Lower lobe of right lung (tissue), 2 donors: ENCODE measurements at regions not wholly inside any gene's neighbourhood (a gene's known extent, or its start where the extent isn't known, plus 50 kb on each side); places are given as distances from the start of the nearest gene placed in this dataset.

Experiments used
- ATAC-seq, 2 donors: fragments of 200-7000 bp; cut with Tn5 transposase; one replicate each; pipeline ENCODE4 v1.9.1; 2020 to 2022; ENCODE audit warnings: mild to moderate bottlenecking in 2 of 2, moderate library complexity in 2 of 2
- DNase-seq: peaks from one replicate; pipeline ENCODE4 v3.0.0-alpha.2; 2020
- H3K27ac ChIP-seq: fragments of 200-600 bp; one replicate; pipeline ENCODE4 v1.8.0; 2022
- H3K27me3 ChIP-seq: fragments of 200-600 bp; one replicate; pipeline ENCODE4 v1.8.0; 2022; ENCODE audit warnings: low read depth
- H3K36me3 ChIP-seq: fragments of 200-600 bp; one replicate; pipeline ENCODE4 v1.8.0; 2022; ENCODE audit warnings: mild to moderate bottlenecking
- H3K4me1 ChIP-seq: fragments of 200-600 bp; one replicate; pipeline ENCODE4 v1.8.0; 2022
- H3K4me3 ChIP-seq: fragments of 200-600 bp; one replicate; pipeline ENCODE4 v1.8.0; 2022; ENCODE audit warnings: mild to moderate bottlenecking
- H3K9me3 ChIP-seq: fragments of 200-600 bp; one replicate; pipeline ENCODE4 v1.8.0; 2022
- intact Hi-C: fragments of 100-400 bp; cut with DNase I; formaldehyde crosslinking; loops from one replicate; pipeline ENCODE4 v1.11.0; 2022
- TF ChIP-seq, protein P1 (sequence below): fragments of 200-600 bp; IDR thresholded peaks from one replicate; pipeline ENCODE4 v1.8.0; 2022; ENCODE audit warnings: antibody characterized with exemption, mild to moderate bottlenecking
- donor health status: DM: no; HTN: yes; CAD: no; lungs with severe emphysema.

DNA sequence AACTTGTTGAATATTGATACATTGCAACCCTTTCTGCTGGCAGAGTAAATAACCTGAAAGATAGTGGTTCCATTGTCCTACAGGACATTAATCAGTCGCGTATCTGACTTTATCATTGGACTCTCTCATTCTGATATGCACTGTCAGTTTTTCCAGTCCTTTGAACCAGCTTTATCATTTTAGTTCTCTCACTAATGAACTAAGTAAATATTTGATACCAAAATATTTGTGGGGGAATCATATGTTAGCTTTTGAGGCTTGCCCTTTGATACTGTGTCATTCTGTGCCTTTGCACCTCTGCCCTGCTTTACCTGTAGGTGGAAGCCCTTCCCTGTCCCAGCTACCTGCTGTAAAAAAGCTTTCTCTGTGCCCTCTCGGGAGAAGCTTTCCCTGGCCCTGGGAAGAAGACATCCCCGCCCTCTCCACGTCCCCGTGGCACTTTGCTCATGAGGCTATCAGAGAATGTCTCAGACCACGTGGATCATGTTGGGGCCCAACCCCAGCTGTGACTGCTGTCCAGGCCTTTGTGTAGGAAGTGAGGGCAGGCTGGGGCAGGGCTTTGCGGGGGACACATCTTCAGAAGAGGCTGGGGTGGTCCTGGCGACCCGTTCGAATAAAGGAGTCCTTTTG is 117.8 kb upstream of the NXT1 start:
- TF ChIP-seq, protein P1, sequence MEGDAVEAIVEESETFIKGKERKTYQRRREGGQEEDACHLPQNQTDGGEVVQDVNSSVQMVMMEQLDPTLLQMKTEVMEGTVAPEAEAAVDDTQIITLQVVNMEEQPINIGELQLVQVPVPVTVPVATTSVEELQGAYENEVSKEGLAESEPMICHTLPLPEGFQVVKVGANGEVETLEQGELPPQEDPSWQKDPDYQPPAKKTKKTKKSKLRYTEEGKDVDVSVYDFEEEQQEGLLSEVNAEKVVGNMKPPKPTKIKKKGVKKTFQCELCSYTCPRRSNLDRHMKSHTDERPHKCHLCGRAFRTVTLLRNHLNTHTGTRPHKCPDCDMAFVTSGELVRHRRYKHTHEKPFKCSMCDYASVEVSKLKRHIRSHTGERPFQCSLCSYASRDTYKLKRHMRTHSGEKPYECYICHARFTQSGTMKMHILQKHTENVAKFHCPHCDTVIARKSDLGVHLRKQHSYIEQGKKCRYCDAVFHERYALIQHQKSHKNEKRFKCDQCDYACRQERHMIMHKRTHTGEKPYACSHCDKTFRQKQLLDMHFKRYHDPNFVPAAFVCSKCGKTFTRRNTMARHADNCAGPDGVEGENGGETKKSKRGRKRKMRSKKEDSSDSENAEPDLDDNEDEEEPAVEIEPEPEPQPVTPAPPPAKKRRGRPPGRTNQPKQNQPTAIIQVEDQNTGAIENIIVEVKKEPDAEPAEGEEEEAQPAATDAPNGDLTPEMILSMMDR, result no peak
- H3K36me3 ChIP-seq, result no peaks in the 10 kb centered on the region
- H3K27me3 ChIP-seq, result no peaks in the 10 kb centered on the region
- no peaks in the 10 kb centered on the region for H3K9me3 ChIP-seq
- no peaks in the 10 kb centered on the region for H3K4me1 ChIP-seq
- ATAC-seq (no peak), DNase-seq (no peak)
- H3K27ac ChIP-seq, result no peak overlapping the region
- H3K4me3 ChIP-seq, result no peak overlapping the region
- intact Hi-C loops, result no loop called here

DNA sequence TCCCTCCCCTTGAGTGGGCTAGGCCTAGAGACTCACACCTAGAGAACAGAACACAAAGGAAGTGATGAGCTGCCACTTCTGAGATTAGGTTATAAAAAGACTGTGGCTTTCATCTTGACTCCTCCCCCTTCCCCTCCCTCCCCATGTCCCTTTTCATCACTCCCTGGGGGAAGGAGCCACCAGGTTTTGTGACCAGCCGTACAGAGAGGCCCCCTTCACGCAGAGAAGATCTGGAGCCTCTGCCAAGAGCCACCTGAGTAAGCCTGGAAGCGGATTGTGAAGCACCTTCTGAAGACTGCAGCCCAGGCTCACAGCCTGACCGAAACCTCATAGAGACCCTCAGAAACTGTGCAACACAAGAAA is 118.4 kb upstream of the NXT1 start:
- intact Hi-C loops, result no loop called here
- no peak for DNase-seq

DNA sequence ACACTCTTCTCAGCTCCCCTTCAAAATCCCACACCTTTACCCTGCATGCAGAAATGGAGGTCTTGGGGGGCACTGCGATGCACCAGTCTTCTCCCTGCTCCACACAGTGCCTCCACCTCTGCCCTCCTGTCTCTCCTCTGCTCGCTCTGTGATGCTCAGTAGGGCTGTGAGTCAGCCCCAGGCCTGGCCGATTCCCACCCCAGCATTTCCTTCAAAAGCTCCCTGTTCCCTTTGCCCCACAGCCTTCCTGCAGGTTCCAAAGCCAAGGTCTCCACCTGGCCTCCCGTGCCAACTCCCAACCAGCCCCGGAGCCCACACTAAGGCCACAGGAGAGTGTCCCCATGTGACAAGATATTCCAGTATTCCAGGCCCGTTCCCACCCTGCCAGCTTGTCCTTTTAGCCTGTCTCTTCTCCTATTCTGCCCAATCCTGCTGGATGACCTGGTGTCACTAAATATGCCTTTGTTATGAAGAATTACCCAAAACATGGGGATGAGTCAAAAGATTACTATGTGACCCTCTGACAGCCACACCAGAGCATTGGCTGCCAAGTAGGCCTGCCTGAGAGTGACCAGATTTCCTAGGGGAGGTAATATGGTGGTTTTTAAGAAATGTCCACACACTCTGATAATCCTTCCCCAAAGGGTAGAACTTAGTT is 118.9 kb upstream of the NXT1 start:
- TF ChIP-seq, protein P1, result no peak
- no peak overlapping the region for H3K27ac ChIP-seq
- H3K36me3 ChIP-seq, result no peaks in the 10 kb centered on the region
- H3K4me1 ChIP-seq, result no peaks in the 10 kb centered on the region
- H3K27me3 ChIP-seq, result no peaks in the 10 kb centered on the region
- no peak overlapping the region for H3K4me3 ChIP-seq
- intact Hi-C loops, result no loop called here
- no peaks in the 10 kb centered on the region for H3K9me3 ChIP-seq
- ATAC-seq (no peak), DNase-seq (no peak)

More for the DNA sequence above, 118.4 kb upstream of the NXT1 start:
- no peaks in the 10 kb centered on the region for H3K4me1 ChIP-seq
- H3K27ac ChIP-seq, result no peak overlapping the region
- H3K27me3 ChIP-seq, result no peaks in the 10 kb centered on the region
- H3K9me3 ChIP-seq, result no peaks in the 10 kb centered on the region
- no peak for ATAC-seq
- TF ChIP-seq, protein P1, result no peak
- H3K36me3 ChIP-seq, result no peaks in the 10 kb centered on the region
- no peak overlapping the region for H3K4me3 ChIP-seq

DNA sequence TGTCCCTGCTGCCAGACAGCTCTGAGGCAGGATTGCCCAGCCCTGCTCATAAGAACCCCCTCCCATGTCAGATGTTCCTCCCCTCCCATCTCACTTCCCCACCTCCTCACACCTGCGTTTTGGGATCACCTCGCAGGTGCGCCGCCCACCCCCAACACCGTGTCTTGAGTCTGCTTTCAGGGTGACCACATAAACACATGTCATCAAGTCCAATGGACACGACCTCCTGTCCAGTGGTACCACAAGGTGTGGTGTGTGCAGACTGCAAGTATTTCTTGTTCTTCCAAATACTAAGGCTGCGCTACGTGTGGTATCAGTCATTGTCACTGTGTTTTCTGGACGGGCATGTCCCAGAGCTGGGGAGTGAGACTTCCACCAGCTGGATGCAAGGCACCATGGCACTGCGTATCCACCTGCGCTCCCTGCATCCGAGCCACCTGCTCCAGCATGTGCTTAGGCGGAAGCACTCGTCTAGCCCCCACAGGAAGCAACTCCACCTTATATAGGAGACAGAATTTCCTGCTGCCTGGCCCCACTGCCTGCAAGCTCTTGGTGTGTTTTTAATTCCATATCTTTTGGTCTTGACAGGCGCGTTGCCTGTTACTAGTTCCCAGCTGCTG is 119.7 kb upstream of the NXT1 start:
- no peak for ATAC-seq
- Histone ChIP-seq H3K36me3 (no peaks in the 10 kb centered on the region), H3K4me1 (peaks cover 4% of the 10 kb centered on the region), H3K4me3 (no peak overlapping the region), H3K27ac (no peak overlapping the region), H3K27me3 (no peaks in the 10 kb centered on the region), H3K9me3 (no peaks in the 10 kb centered on the region)
- TF ChIP-seq, protein P1, result no peak
- intact Hi-C loops, result no loop called here
- DNase-seq, result no peak

DNA sequence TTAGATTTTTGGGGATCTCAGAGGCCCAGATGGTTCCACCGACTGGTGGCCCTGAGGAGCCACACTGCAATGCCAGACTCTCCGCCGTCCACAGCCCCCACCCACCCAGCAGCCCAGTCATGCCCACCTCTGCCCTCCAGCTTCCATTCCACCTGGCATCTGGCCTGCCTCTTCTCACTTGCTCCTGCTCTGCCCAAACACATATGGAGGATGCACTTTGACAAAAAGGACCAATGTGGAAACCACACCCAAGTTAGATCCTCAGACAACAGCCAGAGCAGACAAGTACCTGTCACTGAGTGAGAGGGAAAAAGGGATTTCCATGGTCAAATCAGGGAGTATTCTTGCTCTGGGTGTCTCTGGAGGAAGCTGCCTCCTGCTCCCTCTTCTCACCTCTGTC is 120.6 kb upstream of the NXT1 start:
- no peak for ATAC-seq
- H3K27ac ChIP-seq, result no peak overlapping the region
- no peaks in the 10 kb centered on the region for H3K27me3 ChIP-seq
- peaks cover 7% of the 10 kb centered on the region for H3K4me1 ChIP-seq
- no peaks in the 10 kb centered on the region for H3K36me3 ChIP-seq
- no peak for DNase-seq
- no peaks in the 10 kb centered on the region for H3K9me3 ChIP-seq
- no peak overlapping the region for H3K4me3 ChIP-seq
- TF ChIP-seq, protein P1, result no peak
- intact Hi-C loops, result no loop called here
